Epithelial cell of proximal tubule (primary cell): ENCODE measurements at regions not wholly inside any gene's neighbourhood (a gene's known extent, or its start where the extent isn't known, plus 50 kb on each side); places are given as distances from the start of the nearest gene placed in this dataset.

Source experiments
- DNase-seq: peaks from one replicate; pipeline ENCODE4 v3.0.0-alpha.2; 2011; ENCODE audit warnings: low read depth
- H3K4me3 ChIP-seq: 2 replicates; pipeline ENCODE4 v1.5.1; 2011; ENCODE audit warnings: low read depth, mild to moderate bottlenecking, low read length
- TF ChIP-seq, protein P1 (sequence below): conservative IDR thresholded peaks from 2 replicates; pipeline ENCODE4 v1.5.1; 2012; ENCODE audit warnings: low read depth, mild to moderate bottlenecking, low read length

DNA sequence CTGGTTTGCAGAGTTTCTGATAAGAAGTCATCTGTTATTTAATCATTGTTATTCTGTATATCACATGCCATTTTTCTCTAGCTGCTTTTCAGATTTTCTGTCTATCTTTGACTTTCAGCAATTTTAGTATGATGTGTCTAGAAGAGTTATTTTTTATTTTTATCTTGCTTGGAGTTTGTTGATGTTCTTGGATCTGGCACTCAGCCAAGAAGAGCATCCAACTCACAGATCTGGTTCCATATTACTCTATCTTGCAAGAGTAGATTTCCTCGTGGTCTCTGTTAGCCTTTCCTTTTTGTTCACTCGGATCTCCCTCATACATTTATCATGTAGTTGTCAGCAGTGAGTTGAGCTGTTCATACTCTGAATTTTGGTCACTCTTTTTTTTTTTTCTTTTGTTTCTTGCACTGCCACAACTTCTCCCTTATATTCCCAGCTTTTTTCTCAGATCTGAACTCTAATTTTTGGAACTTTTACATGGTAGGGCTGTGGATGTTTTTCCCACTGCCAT, 54.8 kb upstream of the CALCR start:
- TF ChIP-seq, protein P1, sequence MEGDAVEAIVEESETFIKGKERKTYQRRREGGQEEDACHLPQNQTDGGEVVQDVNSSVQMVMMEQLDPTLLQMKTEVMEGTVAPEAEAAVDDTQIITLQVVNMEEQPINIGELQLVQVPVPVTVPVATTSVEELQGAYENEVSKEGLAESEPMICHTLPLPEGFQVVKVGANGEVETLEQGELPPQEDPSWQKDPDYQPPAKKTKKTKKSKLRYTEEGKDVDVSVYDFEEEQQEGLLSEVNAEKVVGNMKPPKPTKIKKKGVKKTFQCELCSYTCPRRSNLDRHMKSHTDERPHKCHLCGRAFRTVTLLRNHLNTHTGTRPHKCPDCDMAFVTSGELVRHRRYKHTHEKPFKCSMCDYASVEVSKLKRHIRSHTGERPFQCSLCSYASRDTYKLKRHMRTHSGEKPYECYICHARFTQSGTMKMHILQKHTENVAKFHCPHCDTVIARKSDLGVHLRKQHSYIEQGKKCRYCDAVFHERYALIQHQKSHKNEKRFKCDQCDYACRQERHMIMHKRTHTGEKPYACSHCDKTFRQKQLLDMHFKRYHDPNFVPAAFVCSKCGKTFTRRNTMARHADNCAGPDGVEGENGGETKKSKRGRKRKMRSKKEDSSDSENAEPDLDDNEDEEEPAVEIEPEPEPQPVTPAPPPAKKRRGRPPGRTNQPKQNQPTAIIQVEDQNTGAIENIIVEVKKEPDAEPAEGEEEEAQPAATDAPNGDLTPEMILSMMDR = no peak
- H3K4me3 ChIP-seq = no peak overlapping the region
- DNase-seq = no peak

DNA sequence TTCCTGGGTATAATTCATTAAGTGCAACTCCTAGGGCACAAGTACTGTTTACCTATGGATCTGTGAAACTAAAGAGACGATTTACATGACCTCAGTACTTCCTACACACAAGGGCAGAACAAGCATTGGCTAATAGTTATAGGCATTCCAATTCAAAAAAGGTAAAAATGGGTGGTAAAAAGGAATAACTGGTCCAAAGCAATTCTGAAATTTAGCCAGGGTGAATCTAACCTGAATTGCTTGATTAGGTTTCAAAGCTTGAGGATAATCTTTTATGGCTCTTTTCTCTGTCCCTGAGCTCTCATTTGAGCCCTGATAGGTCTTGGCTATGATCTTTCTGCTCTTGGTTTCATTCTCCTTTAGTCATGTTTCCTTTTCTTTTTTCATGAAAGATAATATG, 52.3 kb upstream of the CALCR start:
- no peak for DNase-seq
- TF ChIP-seq, protein P1 = no peak
- no peak overlapping the region for H3K4me3 ChIP-seq
